NCI-H526 treated with DMSO at 0.1 percent for 48 hours (cell line): ENCODE measurements at regions not wholly inside any gene's neighbourhood (a gene's known extent, or its start where the extent isn't known, plus 50 kb on each side); places are given as distances from the start of the nearest gene placed in this dataset.

Source experiments
- DNase-seq: peaks from one replicate; lab custom pipeline; 2025; lab: John Stamatoyannopoulos, UW

DNA sequence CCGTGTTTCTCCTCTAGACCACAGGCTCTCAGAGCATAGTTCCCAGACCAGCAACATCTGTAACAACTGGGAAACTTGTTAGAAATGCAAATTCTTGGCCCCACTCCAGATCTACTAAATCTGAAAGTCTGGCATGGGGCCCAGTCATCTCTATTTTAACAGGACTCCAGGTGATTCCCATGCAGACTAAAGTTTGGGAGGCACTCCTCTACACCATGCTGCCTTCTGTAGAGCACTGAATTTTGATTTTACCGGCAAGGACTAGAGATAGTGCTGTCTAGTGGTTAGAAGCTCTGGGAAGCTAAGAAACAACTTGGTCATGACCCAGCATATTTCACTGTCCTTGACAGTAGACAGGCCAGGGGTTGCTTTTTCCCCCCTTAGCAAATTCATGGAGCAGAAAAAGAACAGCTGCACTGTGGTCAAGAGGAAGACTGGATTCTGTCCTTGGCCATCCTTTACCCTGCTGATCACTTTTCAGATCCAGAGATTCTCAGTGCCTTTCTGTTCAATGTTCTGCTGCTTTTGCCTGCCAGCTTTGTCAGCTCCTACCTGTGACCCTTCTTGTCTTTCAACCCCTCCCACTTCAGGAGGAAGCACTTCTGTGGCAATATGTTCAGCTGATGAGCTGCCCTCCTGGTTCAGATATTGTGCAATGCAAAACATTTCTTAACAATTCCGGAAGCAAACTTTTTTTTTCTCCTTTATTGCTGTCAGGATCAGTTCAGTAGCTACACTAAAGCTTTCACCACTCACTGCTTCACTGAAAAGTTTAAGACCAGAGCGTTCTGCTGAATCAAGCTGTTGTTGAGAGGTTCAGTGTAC, 133.8 kb upstream of the NUDT4 start:
- DNase-seq = no peak

DNA sequence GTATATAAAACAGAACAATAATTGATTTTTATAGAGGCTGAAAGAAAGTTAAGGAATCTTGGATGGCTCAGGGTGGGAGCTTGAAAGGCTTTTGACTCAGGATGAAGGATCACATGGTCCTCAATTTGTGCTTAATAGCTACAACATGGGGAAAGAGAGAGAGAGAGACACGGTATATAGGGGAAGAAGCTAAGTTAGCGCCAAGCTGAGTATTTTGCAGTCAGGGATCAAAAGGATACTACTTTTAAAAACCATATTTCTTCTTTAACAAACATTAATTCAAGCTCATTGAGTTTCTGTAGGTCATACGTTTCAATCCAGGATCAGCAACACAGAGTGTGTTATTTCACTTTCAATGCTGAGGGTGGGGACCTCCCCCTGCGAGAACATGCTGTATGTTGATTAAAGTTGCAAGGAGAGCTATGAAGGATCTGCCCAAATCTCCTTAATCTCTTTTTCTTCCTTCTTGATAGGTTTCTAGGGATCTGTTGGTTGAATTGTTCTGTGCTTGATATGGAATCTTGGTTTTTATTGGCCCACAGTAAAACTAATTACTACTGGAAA, 133.1 kb upstream of the NUDT4 start:
- no peak for DNase-seq

DNA sequence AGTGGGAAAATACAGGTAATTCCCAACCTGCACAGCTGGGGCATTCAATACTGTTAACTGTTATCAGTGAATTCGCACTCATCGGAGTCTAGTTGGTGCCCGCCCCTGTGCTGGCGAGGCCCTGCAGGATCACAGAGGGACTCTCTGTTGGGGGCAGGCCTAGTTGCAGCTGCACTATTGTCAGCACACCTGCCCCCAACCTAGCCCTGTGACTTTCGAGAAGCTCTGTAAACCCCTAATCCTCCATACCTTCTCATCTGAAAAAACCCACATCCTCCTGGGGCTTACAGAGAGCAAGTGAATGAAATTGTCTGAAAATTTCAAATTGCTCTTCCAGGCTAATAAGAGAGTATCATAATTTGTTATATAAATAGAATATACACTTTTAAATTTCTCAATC, 132.2 kb upstream of the NUDT4 start:
- DNase-seq = no peak

DNA sequence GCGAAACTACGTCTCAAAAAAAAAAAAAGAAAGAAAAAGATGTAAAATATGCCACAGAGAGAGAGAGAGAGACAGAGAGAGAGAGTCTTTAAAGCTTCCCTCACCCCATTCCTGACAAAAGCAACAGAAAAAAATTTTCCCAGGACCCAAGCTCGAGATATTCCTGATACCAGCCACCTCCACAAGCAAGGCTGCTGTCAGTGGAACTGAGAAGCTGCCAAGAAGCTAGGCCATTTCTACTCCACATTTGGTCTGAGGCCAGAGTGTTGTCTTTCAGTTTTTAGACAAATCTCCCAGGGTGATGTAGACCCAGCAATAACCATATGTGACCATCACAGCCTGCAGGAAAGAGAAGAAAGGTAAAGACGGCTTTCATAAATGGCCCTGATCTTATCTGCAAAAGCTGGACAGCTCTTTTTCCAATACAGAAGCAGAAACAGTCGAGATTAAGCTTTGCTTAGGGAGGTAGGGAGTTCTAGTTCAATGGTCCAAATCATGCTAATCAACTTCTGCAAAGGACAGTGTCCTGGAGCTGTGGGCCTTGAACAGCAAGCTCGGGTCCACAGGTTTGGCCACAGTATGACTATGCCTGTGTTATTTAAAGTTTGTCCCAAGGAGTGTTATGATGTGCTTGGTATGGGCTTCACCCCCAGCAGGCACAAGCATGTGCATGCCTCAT, 130.3 kb upstream of the NUDT4 start:
- no peak for DNase-seq

DNA sequence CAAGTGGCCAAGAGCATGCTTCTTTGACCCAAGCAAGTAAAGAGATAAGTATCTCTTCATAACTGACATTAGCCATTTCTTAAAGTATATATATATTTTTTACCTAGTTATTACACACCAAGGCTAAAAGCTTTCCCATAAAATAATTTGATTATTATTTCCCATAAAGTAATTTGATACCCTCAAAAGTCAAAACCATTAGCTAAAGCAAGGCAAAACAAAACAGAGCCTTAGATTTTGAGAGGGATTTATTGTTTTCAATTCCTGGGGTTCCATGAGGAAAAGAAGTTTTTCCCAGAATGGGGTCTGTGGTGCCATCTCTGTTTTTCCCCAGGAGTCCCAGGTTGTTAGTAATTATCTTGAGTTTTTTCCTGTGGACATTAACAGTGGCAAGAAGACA, 125.5 kb upstream of the NUDT4 start:
- no peak for DNase-seq

DNA sequence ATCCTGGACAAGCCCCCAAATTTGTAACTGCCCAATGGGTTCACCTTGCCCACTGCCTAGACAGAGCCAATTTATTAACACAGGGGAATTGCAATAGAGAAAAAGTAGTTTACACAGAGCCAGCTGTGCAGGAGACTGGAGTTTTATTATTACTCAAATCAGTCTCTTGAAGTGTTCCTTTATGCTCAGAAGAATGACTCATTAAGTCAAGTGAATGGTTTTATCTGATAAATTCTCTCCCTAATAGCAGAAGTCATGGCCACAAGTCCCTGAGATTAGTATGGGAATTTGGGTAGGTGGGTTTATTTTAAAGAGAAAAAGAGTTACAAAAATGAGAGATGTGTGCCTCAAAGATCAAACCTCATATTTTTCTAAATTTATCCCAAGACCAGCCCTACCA, 122.8 kb upstream of the NUDT4 start:
- no peak for DNase-seq

DNA sequence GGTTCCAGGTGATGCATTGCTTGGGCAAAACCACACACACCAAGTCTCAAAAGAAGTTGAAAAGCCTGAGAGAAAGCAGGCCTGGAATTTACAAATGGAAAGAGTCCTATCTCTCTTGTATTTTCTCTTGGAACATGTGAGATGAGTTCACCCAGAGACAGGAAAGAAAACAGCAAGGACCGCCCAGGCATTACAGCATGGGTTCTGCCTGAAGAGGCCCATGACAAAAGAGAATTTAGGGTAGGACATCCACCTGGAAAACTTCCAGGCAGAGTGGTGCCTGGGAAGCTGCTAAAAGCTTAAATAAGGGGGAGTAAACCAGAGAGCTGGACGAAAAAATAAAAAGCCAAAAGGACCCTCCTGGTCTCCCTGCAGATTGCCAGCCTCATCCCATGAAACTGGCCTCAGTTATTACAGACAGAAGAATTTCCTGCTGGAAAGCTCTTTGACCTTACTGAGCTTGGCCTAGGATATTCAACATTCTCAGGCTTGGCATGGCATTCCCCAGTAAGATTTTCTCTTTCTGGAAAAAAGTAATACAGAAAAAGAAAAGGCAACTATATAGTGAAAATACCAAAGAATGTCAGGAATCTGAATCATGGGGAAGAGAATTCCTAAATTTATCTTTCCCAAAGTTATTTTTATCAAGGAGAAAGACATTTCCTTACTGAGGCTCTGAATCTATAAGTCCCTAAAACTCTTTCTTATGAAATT, 121.3 kb upstream of the NUDT4 start:
- DNase-seq = no peak

DNA sequence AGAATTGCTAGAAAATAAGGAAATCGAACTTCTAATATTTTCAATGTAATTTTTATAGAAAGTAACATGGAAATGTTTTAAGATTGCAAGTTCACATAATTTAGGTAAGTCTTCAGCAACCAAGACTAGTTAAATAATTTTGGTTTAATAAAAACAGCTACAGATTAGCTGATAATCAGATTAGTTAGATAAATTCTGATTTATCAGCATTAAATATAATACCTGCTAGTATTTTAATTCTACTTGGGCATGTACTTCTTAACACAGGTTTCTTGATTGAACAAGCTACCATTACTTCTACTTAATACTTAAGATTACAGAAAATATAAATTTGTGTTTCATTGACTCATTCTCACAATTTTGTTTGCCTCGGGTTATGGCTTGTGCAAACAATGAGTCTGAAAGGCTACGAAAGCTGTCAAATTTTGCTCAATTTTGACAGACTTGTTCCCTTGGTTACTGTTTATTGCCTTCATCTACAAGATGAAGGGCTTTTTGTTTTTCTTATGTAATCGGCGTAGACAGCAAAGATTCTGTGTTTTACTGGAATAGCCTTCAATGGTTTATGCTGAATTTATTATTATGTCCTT, 116.1 kb upstream of the NUDT4 start:
- no peak for DNase-seq

DNA sequence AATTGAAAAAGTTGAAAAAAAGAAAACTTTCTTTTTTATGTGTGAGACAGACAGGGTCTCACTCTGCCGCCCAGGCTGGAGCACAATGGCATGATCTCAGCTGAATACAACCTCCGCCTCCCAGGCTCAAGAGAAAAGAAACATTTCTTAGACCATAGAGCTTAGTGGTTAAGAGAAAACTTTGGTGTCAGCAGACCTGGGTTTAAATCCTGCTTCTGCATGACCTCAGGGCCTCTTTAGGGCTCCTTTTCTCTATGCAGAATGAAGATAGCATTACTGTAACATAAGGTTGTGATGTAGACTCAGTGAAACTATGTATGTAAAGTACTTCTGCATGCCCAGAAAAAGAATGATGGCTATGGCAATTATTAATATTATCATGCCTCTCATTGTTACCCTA, 104.7 kb upstream of the NUDT4 start:
- DNase-seq = no peak

DNA sequence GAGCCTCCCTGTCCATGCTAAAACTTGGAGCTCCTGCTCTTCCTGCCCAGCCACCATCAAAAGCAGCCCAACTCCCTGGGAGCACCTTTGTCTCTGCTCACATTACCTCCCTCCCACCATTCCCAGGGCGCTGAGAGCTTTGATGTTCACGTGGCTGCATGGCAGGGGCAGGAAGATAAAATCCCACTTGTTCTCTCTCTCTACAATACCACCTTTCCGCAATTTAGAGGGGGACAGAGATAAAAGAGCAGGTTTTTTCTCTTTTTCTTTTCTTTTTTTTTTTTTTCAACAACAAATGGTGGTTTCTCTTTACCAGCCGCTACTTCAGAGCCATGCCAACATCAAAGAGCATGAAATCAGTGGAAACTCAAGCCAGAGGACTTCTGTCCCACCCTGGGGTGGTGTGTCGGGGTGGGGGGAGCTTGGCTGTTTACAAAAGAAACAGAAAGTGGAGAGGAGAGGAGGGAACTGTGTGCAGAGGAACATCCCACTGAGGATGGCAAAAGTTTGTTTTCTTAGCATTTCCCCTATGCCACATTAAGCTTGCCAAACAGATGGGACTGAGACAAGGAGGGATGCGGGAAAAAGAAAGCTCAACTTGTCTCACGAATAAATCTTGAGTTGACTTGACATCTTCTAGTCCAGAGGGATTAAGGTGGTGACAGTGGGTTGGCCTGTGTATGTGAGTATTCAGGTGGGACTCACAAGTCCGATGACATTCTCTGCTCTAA, 103.7 kb upstream of the NUDT4 start:
- no peak for DNase-seq

DNA sequence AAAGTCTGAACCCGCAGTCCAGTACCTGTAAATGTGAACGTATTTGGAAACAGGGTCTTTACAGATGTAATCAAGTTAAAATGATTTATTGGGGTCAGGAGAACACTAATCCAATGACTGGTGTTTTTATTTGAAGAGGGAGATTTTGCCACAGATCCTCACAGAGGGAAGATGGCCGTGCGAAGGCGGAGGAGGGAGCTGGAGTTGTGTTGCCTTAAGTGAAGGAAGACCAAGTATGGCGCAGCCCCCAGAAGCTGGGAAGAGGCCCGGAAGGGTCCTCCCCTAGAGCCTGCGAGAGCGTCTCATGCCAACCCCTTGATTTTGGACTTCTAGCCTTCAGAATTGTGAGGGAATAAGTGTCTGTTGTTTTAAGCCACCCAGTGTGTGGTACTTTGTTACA, 102.8 kb upstream of the NUDT4 start:
- no peak for DNase-seq

DNA sequence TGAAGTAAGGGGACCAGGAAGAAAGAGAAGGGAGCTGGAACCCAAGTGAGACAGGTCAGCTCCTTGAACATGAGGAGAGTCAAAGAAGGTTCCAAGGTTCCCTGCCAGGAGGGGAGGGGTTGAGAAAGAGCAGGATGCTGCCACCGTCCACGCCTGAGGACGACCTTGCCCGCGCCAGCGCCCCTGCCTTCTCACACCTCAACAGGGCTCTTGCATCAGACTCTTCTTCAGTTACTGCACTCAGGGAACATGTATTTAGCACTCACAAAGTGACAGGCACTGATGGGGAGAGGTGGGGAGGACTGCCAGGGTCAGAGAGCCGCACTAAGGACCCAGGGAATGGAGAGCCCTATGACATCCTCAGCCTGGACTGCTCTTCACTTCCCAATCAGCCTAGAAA, 102.1 kb upstream of the NUDT4 start:
- DNase-seq = no peak

DNA sequence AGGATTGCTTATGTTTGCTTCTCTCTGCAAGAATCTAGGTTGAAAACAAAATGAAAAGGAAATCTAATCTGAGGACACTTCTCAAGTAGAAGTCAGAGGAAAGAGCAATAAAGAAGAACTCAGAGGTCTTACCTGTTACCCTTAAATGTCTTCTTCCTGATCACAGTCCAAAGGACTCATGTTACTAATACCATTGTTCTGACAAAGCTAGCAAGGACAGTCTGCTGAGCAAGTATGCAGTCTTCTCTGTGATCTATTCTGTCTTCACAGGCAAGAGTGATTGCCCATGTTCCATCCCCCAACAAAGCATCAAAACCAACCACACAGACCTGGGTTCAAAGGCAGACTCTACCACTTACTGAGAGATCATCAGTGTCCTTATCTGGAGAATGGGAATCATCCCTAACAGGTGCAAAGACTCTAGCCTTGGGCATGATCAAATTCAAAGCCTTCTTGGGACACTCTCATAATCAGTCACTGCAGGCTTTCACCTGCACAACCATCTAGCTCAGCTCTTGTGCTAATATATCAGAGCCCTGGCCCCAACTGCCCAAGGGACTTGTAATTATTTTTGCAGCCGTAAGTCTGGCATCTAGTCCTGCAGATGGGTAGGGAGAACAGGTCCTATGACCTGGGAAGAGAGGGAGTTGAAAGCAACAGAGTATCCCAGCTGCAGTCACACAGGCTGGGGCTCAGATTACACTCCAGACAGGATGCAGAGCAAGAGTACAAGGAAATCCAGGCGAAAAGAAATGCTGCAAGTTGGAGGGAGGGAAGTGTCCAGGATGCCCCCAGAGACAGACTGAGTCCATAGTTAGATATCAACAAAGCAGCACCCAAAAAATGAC, 97.9 kb upstream of the NUDT4 start:
- no peak for DNase-seq

DNA sequence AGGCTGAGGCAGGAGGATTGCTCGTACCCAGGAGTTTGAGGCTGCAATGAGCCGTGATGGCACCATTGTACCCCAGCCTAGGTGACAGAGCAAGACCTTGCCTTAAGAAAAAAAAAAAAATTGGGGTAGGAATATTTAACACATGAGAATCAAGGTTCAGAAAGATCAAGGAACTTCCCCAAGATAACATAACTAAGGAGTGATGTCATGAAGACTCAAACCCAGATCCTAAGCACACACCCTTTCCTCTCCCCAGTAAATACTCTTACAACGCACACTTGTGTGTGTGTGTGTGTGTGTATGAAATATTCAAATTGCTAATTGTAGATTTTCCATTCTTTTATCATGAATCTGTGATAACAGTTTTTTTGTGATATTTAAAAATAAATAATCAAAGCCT, 90.6 kb upstream of the NUDT4 start:
- DNase-seq = no peak

DNA sequence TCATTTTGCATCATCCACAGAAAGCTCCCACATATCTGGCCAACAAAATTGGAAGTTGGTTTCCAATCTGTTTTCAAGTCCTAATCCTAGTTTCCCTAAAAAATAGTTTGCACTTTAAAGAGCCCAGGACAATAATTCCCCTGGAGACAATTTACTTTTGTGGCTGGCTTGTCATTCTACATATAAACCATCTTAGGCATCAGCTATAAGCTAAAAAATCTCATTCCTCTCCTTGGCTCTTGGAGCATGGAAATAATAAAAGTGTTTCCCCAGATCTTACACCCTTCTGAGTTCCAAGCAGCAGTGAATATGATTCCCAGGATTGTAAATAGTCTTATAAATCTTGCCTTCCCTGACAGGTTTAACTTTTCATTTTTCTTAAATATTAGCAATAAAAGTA, 89.1 kb upstream of the NUDT4 start:
- no peak for DNase-seq

DNA sequence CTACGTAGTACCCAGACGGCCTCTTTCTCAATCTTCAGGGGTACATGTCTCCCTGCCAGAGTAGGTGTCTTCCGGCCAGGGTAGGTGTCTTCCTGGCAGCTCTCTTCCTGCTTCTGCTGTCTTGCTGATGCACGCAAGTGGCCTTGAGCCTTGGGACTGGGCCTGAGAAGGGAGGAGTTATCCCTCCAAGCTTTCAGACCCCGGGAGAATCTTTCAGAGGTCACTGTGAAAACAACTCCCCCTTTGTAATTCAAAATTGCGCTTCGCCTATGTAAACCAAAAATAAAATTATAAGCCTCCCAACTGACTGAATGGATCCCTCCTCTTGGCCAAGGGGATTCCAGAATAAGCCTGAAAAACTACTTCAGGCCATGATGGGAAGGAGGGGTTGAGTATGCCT, 87.3 kb upstream of the NUDT4 start:
- no peak for DNase-seq

DNA sequence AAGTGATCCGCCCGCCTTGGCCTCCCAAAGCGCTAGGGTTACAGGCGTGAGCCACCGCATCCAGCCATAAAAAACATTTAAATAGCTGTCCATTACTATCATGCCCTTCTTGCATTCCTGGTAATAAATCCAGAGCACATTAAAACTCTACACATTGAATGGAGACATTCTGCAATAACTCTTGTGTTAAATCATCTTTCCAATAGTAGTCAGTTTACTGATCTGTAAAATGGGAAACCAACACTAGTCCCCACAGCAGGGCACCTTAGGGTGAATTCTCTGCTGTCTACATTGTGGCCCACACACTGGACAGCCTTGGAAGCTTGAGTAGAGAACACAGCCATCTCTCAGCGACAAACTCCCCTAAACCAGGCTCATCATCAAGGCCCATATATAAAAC, 85.5 kb upstream of the NUDT4 start:
- DNase-seq = no peak

DNA sequence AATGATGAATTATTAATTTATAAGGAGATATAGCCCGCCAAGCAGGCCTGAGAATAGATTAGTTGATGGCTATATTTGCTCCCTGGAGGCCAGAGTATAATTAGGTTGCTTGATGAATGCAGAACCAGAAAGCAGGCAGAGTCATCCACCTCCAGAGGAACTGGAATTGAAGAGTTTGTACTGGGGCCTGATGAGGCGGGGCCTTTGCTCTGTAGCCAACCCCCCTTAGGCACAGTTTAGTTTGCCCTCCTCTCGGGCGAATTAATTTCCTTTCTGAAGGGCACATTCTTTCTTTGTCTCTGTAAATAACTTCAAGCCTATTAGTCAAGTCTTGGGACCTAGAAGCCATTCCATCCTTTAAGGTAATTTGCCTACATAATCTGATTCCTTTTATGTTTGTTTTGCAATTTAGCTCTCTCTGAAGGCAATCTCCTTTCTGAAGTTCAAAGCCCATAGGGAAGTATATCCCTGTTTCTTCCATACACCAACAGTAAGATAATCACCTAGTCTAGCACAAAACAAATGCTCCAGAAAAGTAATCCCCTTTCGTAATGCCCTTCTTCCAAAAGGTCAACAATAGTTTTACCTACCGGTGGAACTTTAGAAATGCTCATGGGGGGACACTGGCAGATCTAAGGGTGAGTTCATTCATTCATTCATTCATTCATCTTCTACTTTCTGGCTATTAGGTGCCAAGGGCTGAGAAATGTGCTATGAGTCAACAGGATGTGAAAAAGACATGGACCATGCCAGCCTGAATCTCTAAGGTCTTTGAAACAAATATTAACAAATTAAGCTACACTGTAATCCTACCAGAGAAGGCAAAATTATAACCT, 84.8 kb upstream of the NUDT4 start:
- no peak for DNase-seq

DNA sequence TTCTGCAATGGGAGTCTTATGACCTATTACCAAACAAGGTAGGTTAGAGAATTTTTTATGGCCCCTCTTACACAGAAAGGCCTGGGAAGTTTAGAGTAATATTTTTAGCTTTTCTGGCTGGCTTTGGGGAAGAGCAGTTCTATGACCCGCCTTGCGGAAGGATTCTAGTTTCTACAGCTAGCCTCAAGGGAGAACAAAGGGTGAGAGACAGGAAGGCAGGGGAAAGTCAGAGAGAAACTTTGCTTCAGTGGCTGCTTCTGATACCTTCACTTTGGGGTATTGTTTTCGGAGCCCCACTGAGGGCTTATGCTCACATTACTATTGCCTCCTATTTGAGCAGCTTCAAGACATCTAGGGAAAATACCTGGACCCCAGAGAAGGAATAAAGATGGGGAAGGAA, 80.7 kb upstream of the NUDT4 start:
- no peak for DNase-seq

DNA sequence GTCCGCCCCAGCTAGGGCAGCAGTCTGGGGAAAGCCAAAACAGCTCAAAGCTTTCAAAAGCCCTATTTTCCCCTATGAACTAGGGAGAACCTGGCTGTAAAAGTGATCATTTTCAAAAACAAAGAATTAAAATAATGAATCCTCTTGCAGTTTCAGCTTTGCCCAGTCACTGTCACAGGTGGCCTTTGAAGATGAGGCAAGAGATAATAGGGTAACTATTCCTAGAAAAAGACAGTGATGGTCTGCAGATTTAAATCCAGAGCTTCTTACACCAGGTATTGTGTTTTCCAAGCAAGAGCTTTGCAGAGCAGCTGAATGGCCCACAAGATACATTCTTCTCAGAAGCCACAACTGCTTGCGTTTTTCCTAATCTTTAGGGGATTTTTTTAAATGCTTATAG, 80.2 kb upstream of the NUDT4 start:
- DNase-seq = no peak
